ENCODE measurements at regions not wholly inside any gene's neighbourhood (a gene's known extent, or its start where the extent isn't known, plus 50 kb on each side); places are given as distances from the start of the nearest gene placed in this dataset.

DNA sequence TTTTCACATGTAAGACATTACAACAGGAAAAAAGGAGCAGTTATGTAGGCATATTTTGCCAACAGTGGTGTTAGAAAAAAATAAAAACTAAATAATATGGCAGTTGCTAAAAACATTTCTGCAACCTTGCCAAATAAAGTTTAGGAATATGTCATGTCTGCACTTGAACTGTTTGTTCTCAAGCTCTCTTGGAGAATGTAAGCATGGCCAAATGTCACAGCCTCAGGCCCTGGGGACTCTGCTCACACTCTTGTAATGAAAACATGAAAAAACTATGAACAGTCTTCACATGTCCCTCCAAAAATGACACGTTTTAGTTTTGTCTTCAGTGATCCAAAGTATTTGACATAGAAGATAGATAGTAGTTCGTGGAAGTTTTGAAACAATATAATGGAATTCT is 753.3 kb downstream of the LTN1 start:
- H3K4me1 ChIP-seq = peaks cover 35% of the 10 kb centered on the region
- DNase-seq = peak; percentile 61
- no peaks in the 10 kb centered on the region for H3K36me3 ChIP-seq
- TF ChIP-seq, protein P1, sequence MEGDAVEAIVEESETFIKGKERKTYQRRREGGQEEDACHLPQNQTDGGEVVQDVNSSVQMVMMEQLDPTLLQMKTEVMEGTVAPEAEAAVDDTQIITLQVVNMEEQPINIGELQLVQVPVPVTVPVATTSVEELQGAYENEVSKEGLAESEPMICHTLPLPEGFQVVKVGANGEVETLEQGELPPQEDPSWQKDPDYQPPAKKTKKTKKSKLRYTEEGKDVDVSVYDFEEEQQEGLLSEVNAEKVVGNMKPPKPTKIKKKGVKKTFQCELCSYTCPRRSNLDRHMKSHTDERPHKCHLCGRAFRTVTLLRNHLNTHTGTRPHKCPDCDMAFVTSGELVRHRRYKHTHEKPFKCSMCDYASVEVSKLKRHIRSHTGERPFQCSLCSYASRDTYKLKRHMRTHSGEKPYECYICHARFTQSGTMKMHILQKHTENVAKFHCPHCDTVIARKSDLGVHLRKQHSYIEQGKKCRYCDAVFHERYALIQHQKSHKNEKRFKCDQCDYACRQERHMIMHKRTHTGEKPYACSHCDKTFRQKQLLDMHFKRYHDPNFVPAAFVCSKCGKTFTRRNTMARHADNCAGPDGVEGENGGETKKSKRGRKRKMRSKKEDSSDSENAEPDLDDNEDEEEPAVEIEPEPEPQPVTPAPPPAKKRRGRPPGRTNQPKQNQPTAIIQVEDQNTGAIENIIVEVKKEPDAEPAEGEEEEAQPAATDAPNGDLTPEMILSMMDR (IDR thresholded peaks at IDR 0.05; ENCODE audit: borderline replicate concordance) = no peak
- intact Hi-C loops (cut with micrococcal nuclease) = no loop called here
- no peak overlapping the region for H3K4me3 ChIP-seq
- no peaks in the 10 kb centered on the region for H3K9me3 ChIP-seq (replicated peaks)
- peak overlapping the region; percentile 33 for H3K27ac ChIP-seq (replicated peaks)
- H3K27me3 ChIP-seq (ENCODE audit: low read depth) = no peaks in the 10 kb centered on the region

DNA sequence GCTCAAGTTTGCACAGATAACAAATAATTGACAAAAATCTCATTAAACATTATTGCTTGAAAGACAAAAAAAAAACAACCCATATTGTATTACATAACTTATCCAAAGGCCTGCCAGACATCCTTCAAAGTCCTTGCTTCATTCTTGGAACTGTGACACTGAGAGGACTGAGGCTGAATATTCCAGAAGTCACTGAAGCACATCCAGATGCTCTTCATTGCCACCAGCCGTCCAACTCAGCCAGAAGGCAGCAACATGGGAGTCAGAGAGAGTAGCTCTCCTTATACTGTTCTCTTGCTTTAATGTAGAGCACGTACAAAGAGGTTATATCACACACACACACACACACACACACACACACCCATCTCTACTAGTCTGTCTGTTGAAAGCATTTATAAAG is 755.0 kb downstream of the LTN1 start:
- H3K4me1 ChIP-seq = peaks cover 35% of the 10 kb centered on the region
- no peak overlapping the region for H3K4me3 ChIP-seq
- DNase-seq = peak; percentile 18
- H3K27me3 ChIP-seq (ENCODE audit: low read depth) = no peaks in the 10 kb centered on the region
- TF ChIP-seq, protein P1 (IDR thresholded peaks at IDR 0.05; ENCODE audit: borderline replicate concordance) = no peak
- intact Hi-C loops (cut with micrococcal nuclease) = no loop called here
- H3K9me3 ChIP-seq (replicated peaks) = no peaks in the 10 kb centered on the region
- no peak overlapping the region for H3K27ac ChIP-seq (replicated peaks)
- H3K36me3 ChIP-seq = no peaks in the 10 kb centered on the region

DNA sequence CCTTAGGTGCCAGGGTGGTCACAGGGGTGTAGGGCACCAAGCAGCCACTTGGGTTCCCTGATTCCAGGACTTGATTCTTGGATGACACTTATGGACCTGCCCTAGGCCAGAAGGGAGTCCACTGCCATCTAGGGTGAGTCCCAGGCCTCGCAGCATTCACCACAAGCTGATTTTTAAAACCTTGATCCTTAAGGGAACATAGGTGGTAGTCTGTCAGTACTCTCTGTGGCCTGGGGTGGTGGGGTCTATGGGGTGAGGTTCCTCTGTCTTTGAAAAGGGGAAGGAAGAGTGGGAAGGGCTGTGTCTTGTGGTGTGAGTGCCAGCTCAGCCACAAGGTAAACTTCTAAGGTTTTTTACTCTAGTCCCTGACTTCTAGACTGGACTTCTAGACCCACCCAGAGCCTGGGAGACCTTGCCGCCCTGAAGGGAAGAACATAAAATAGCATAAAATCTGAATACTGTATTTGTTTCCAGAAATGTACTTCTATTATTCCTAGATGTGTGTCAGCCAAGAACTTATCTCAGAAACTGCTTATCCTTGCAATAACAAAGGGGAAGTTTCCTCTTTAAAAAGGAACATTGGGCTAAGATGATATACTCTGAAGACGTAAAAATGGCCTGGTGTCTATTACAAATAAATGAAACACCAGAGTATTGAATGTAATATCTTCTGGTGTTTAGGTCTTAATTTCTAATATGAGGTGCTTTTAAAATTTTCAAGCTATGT is 757.3 kb downstream of the LTN1 start:
- TF ChIP-seq, protein P1 (IDR thresholded peaks at IDR 0.05; ENCODE audit: borderline replicate concordance) = peak; percentile 38
- Histone ChIP-seq H3K36me3 (no peaks in the 10 kb centered on the region), H3K9me3 (replicated peaks) (no peaks in the 10 kb centered on the region), H3K4me3 (no peak overlapping the region), H3K27me3 (ENCODE audit: low read depth) (no peaks in the 10 kb centered on the region), H3K27ac (replicated peaks) (peak overlapping the region; percentile 10), H3K4me1 (peaks cover 32% of the 10 kb centered on the region)
- intact Hi-C loops (cut with micrococcal nuclease) = no loop called here
- peak; percentile 22 for DNase-seq

DNA sequence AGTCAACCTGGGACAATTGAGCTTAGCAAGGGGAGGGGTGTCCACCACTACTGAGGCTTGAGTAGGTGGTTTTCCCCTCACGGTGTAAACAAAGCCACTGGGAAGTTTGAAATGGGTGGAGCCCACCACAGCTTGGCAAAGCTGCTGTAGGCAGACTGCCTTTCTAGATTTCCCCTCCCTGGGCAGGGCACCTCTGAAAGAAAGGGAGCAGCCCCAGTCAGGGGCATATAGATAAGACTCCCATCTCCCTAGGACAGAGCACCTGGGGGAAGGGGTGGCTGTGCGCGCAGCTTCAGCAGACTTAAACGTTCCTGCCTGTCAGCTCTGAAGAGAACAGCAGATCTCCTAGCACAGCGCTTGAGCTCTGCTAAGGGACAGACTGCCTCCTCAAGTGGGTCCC is 758.4 kb downstream of the LTN1 start:
- no peak overlapping the region for H3K4me3 ChIP-seq
- intact Hi-C loops (cut with micrococcal nuclease) = no loop called here
- peak overlapping the region; percentile 44 for H3K27ac ChIP-seq (replicated peaks)
- H3K36me3 ChIP-seq = no peaks in the 10 kb centered on the region
- H3K27me3 ChIP-seq (ENCODE audit: low read depth) = no peaks in the 10 kb centered on the region
- TF ChIP-seq, protein P1 (IDR thresholded peaks at IDR 0.05; ENCODE audit: borderline replicate concordance) = no peak
- peaks cover 22% of the 10 kb centered on the region for H3K4me1 ChIP-seq
- no peaks in the 10 kb centered on the region for H3K9me3 ChIP-seq (replicated peaks)
- no peak for DNase-seq

DNA sequence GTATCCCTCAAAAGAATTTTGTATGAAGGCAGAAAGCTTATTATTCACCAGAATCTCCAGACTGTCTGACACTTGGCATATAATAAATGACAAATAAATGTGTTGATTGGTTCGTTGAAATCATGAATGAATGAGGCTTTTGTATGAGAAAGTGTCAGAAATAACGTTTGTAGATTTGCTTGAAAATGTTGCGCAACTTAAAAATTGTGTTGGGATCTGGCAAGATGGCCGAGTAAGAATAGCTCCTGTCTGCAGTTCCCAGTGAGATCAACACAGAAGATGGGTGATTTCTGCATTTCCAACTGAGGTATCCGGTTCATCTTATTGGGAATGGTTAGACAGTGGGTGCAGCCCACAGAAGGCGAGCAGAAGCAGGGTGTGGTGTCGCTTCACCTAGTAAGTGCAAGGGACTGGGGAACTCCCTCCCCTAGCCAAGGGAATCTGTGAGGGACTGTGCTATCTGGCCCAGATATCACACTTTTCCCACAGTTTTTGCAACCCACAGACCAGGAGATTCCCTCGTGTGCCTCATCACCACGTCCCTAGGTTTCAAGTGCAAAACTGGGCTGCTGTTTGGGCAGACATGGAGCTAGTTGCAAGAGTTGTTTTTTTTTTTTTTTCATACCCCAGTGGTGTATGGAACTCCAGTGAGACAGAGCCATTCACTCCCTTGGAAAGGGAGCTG is 759.0 kb downstream of the LTN1 start:
- Histone ChIP-seq H3K36me3 (no peaks in the 10 kb centered on the region), H3K27ac (replicated peaks) (peak overlapping the region; percentile 44), H3K9me3 (replicated peaks) (no peaks in the 10 kb centered on the region), H3K4me3 (no peak overlapping the region), H3K4me1 (peaks cover 16% of the 10 kb centered on the region), H3K27me3 (ENCODE audit: low read depth) (no peaks in the 10 kb centered on the region)
- intact Hi-C loops (cut with micrococcal nuclease) = no loop called here
- DNase-seq = peak; percentile 15
- TF ChIP-seq, protein P1 (IDR thresholded peaks at IDR 0.05; ENCODE audit: borderline replicate concordance) = no peak

Measured in left ventricle myocardium inferior (tissue), 1 donor.